RKO (cell line): ENCODE measurements at regions not wholly inside any gene's neighbourhood (a gene's known extent, or its start where the extent isn't known, plus 50 kb on each side); places are given as distances from the start of the nearest gene placed in this dataset.

Experiments
- DNase-seq: peaks from one replicate; pipeline ENCODE4 v3.0.0-alpha.2; 2016; ENCODE audit warnings: low spot score

GRCh38 chr3:70899816-70900215 is 587.4 kb upstream of the MDFIC2 start:
- DNase-seq = no peak

- no peak for DNase-seq
Observed at GRCh38 chr3:70890020-70890394, 577.6 kb upstream of the MDFIC2 start.

GRCh38 chr3:70889162-70890019 is 577.0 kb upstream of the MDFIC2 start:
- DNase-seq = no peak

GRCh38 chr3:70885636-70886035 is 573.2 kb upstream of the MDFIC2 start:
- no peak for DNase-seq

GRCh38 chr3:70882104-70882503 is 569.7 kb upstream of the MDFIC2 start:
- DNase-seq = no peak

- DNase-seq = no peak
Observed at GRCh38 chr3:70880421-70880820, 568.0 kb upstream of the MDFIC2 start.

- DNase-seq = no peak
Observed at GRCh38 chr3:70876154-70876553, 563.7 kb upstream of the MDFIC2 start.

- DNase-seq = no peak
Observed at GRCh38 chr3:70874196-70874595, 561.8 kb upstream of the MDFIC2 start.

- no peak for DNase-seq
Observed at GRCh38 chr3:70873686-70874085, 561.2 kb upstream of the MDFIC2 start.

GRCh38 chr3:70871909-70872656 is 559.6 kb upstream of the MDFIC2 start:
- no peak for DNase-seq

GRCh38 chr3:70870576-70870975 is 558.1 kb upstream of the MDFIC2 start:
- no peak for DNase-seq

- no peak for DNase-seq
Observed at GRCh38 chr3:70868561-70868960, 556.1 kb upstream of the MDFIC2 start.

- DNase-seq = no peak
Observed at GRCh38 chr3:70863049-70863448, 550.6 kb upstream of the MDFIC2 start.

- DNase-seq = no peak
Observed at GRCh38 chr3:70861855-70862254, 549.4 kb upstream of the MDFIC2 start.

GRCh38 chr3:70861234-70861633 is 548.8 kb upstream of the MDFIC2 start:
- no peak for DNase-seq

- DNase-seq = no peak
Observed at GRCh38 chr3:70857916-70858315, 545.5 kb upstream of the MDFIC2 start.

- peak; percentile 65 for DNase-seq
Observed at GRCh38 chr3:70856414-70857162, 544.1 kb upstream of the MDFIC2 start.

GRCh38 chr3:70855149-70855548 is 542.7 kb upstream of the MDFIC2 start:
- no peak for DNase-seq

- DNase-seq = no peak
Observed at GRCh38 chr3:70854108-70854507, 541.7 kb upstream of the MDFIC2 start.

GRCh38 chr3:70853161-70853944 is 540.9 kb upstream of the MDFIC2 start:
- no peak for DNase-seq

GRCh38 chr3:70849911-70850699 is 537.7 kb upstream of the MDFIC2 start:
- DNase-seq = peak; percentile 80
